IMR-90 (cell line): ENCODE measurements at regions not wholly inside any gene's neighbourhood (a gene's known extent, or its start where the extent isn't known, plus 50 kb on each side); places are given as distances from the start of the nearest gene placed in this dataset.

ENCODE experiments used
- ATAC-seq: fragments of 200-7000 bp; cut with Tn5 transposase; 2 replicates; pipeline ENCODE4 v1.9.1; 2020; ENCODE audit warnings: low read depth, mild to moderate bottlenecking, moderate library complexity
- BruUV-seq: library from RNA; stranded (reverse); fragments of 400-500 nt; replicated peaks from 2 replicates; lab custom pipeline; 2021; lab: Mats Ljungman, UMichigan
- CTCF ChIA-PET: fragments of 300-600 bp; formaldehyde crosslinking; extraction: SDS; loops from one replicate; lab custom pipeline; 2021; ENCODE audit warnings: antibody characterized with exemption; lab: Yijun Ruan, JAX
- POLR2A ChIA-PET: fragments of 300-600 bp; sonication (Branson Sonifier 250); formaldehyde crosslinking; loops from one replicate; lab custom pipeline; 2022; ENCODE audit warnings: antibody characterized with exemption; ENCODE audit not compliant: unreplicated experiment; lab: Charles Lee
- DNase-seq: peaks from one replicate; pipeline ENCODE4 v3.0.0; 2013
- H2AFZ ChIP-seq: replicated peaks from 2 replicates; pipeline ENCODE3; 2013; ENCODE audit warnings: low read length, mild to moderate bottlenecking; ENCODE audit not compliant: poor library complexity
- H2AK5ac ChIP-seq: 2 replicates; pipeline ENCODE4 v1.6.1; 2013; ENCODE audit warnings: low read depth, low read length, inconsistent platforms
- H2AK9ac ChIP-seq: replicated peaks from 2 replicates; pipeline ENCODE3; 2013; ENCODE audit warnings: mild to moderate bottlenecking, low read depth, low read length, moderate library complexity; ENCODE audit not compliant: poor library complexity
- H2BK120ac ChIP-seq: 2 replicates; pipeline ENCODE4 v1.6.1; 2013; ENCODE audit warnings: low read depth, low read length, inconsistent platforms
- H2BK15ac ChIP-seq: 3 replicates; pipeline ENCODE4 v1.6.1; 2013; ENCODE audit warnings: low read depth, low read length, inconsistent platforms
- H2BK20ac ChIP-seq: 2 replicates; pipeline ENCODE4 v1.6.1; 2013; ENCODE audit warnings: low read depth, mild to moderate bottlenecking, inconsistent platforms, low read length, moderate library complexity
- H2BK5ac ChIP-seq: 2 replicates; pipeline ENCODE4 v1.6.1; 2013; ENCODE audit warnings: mild to moderate bottlenecking, low read depth, low read length, inconsistent platforms; ENCODE audit not compliant: poor library complexity, severe bottlenecking
- H3K14ac ChIP-seq: replicated peaks from 2 replicates; pipeline ENCODE4 v1.6.1; 2013; ENCODE audit warnings: low read depth, low read length, inconsistent platforms
- H3K18ac ChIP-seq: 2 replicates; pipeline ENCODE4 v1.6.1; 2013; ENCODE audit warnings: low read depth, low read length, control low read depth
- H3K23ac ChIP-seq: 2 replicates; pipeline ENCODE4 v1.6.1; 2013; ENCODE audit warnings: low read depth, low read length, inconsistent platforms
- H3K27ac ChIP-seq: 2 replicates; pipeline ENCODE4 v1.5.1; 2013; ENCODE audit warnings: mild to moderate bottlenecking, control low read depth, low read length; ENCODE audit not compliant: insufficient read depth
- H3K27me3 ChIP-seq: 2 replicates; pipeline ENCODE4 v1.6.1; 2013; ENCODE audit warnings: low read length; ENCODE audit not compliant: control insufficient read depth, insufficient read depth
- H3K36me3 ChIP-seq: 2 replicates; pipeline ENCODE4 v1.6.1; 2013; ENCODE audit warnings: low read length, mixed read lengths; ENCODE audit not compliant: control insufficient read depth, insufficient read depth
- H3K4ac ChIP-seq: 2 replicates; pipeline ENCODE4 v1.6.1; 2013; ENCODE audit warnings: low read depth, low read length, inconsistent platforms
- H3K4me1 ChIP-seq: 2 replicates; pipeline ENCODE4 v1.6.1; 2013; ENCODE audit warnings: low read length, mixed read lengths; ENCODE audit not compliant: control insufficient read depth, insufficient read depth
- H3K4me2 ChIP-seq: 2 replicates; pipeline ENCODE4 v1.6.1; 2013; ENCODE audit warnings: low read depth, mild to moderate bottlenecking, control low read depth, low read length, moderate library complexity
- H3K4me3 ChIP-seq: 2 replicates; pipeline ENCODE4 v1.5.1; 2013; ENCODE audit warnings: low read depth, mild to moderate bottlenecking, control low read depth, low read length, moderate library complexity; ENCODE audit not compliant: insufficient read depth
- H3K56ac ChIP-seq: 2 replicates; pipeline ENCODE4 v1.6.1; 2013; ENCODE audit warnings: low read length, inconsistent platforms; ENCODE audit not compliant: insufficient read depth; ENCODE audit errors: extremely low read depth
- H3K79me1 ChIP-seq, 2 experiments: 2 replicates each; pipeline ENCODE4 v1.6.1; 2013; ENCODE audit warnings: low read length in 2 of 2, inconsistent platforms in 1 of 2, low read depth in 1 of 2
- H3K9ac ChIP-seq: 2 replicates; pipeline ENCODE4 v1.6.1; 2013; ENCODE audit warnings: low read depth, low read length, control low read depth
- H3K9me1 ChIP-seq: 2 replicates; pipeline ENCODE4 v1.6.1; 2013; ENCODE audit warnings: low read length, inconsistent platforms; ENCODE audit not compliant: insufficient read depth
- H3K9me3 ChIP-seq: 2 replicates; pipeline ENCODE4 v1.6.1; 2013; ENCODE audit warnings: low read length; ENCODE audit not compliant: control insufficient read depth, insufficient read depth
- H4K20me1 ChIP-seq: 2 replicates; pipeline ENCODE4 v1.6.1; 2013; ENCODE audit warnings: low read length, inconsistent platforms; ENCODE audit not compliant: insufficient read depth
- H4K5ac ChIP-seq: 2 replicates; pipeline ENCODE4 v1.6.1; 2013; ENCODE audit warnings: mild to moderate bottlenecking, low read depth, low read length, control low read depth
- H4K8ac ChIP-seq, 2 experiments: 2 replicates each; pipeline ENCODE4 v1.6.1; 2013; ENCODE audit warnings: low read depth in 2 of 2, low read length in 2 of 2, control low read depth in 1 of 2, inconsistent platforms in 1 of 2
- H4K91ac ChIP-seq: 2 replicates; pipeline ENCODE4 v1.6.1; 2013; ENCODE audit warnings: low read depth, low read length, inconsistent platforms; ENCODE audit not compliant: insufficient read depth
- CEBPB ChIP-seq: IDR thresholded peaks from 2 replicates; pipeline ENCODE4 v1.6.1; 2012; ENCODE audit warnings: low read depth, low read length, improper control_type of control experiment
- MAZ ChIP-seq: IDR thresholded peaks from 2 replicates; pipeline ENCODE4 v1.6.1; 2012; ENCODE audit warnings: low read depth, mild to moderate bottlenecking, low read length, improper control_type of control experiment, moderate library complexity, borderline replicate concordance
- WGBS, 2 experiments: methylation state at CpG; one replicate each; pipeline versions ENCODE4 v1.1.5 to v1.1.7; 2013; ENCODE audit warnings: missing lambda C conversion rate in 2 of 2; ENCODE audit not compliant: insufficient read length in 1 of 2; ENCODE audit errors: extremely low coverage in 2 of 2; 5-methylcytosine and 5-hydroxymethylcytosine counted together
- dilution Hi-C: fragments of 300-500 bp; cut with HindIII; formaldehyde crosslinking; loops from one replicate; pipeline ENCODE4 v1.14.3; 2018; ENCODE audit warnings: low sequenced_read_pairs; ENCODE audit not compliant: unreplicated experiment
- in situ Hi-C: fragments of 300-500 bp; cut with MboI; formaldehyde crosslinking; loops from 3 replicates; pipeline ENCODE4 v1.14.3; 2019; ENCODE audit warnings: low sequenced_read_pairs, inconsistent platforms, mixed read lengths
- intact Hi-C: fragments of 100-400 bp; cut with micrococcal nuclease; formaldehyde crosslinking; loops from 2 replicates; pipeline ENCODE4 v1.10.0; 2022

DNA sequence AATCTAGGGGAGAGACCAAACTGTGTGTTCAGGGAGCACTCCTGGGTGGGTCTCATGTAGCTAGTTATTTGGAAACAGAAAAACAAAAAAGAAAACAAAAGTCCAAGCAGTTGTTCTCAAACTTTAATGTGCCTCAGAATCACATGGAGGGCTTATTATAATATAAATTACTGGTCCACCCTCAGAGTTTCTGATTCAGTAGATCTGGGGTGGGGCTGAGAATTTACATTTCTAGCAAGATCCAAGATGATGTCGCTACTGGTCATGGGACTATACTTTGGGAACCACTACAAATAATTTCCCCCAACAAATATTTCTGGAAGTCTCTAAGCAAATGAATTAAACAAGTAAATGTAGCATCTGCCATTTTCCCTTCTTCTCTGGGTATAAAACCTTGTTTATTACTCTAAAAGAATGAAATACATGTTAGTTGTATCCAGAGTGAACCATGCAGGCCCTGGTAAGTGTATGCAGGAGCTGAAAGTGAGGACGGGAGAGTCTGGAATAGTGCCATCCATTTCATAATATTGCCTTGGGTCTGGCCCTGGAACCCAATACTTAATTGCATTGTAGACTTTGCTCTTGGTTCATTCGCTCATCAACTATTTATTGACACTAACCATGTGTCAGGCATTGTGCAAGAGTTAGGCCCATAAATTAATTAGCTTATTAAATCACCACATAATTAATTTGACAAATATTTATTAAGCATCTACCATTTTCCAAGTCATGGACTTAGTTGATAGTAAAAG, 490.8 kb downstream of the EPM2A start:
- no peak overlapping the region for H4K8ac ChIP-seq
- H3K18ac ChIP-seq, result no peak overlapping the region
- H3K79me1 ChIP-seq, result no peaks in the 10 kb centered on the region
- intact Hi-C loops (no loop called here), dilution Hi-C loops (no loop called here), in situ Hi-C loops (no loop called here)
- H2BK5ac ChIP-seq, result no peak overlapping the region
- H4K91ac ChIP-seq, result no peak overlapping the region
- no peak overlapping the region for H3K9ac ChIP-seq
- peak; percentile 32 for DNase-seq
- no peak for TF ChIP-seq MAZ
- TF ChIP-seq CEBPB, result 0 out of 2 replicates have a peak, but pooled peaks have one; percentile 42
- no peak overlapping the region for H3K23ac ChIP-seq
- H3K9me1 ChIP-seq, result 0 out of 2 replicates have a peak, but pooled peaks cover 4% of the 10 kb centered on the region
- CTCF ChIA-PET, result interaction anchor here (0.7 kb wide), 1 partner anchor 13 kb away, joined by 3 read pairs; no protein-coding TSS in a partner anchor
- H3K27me3 ChIP-seq, result no peaks in the 10 kb centered on the region
- H3K14ac ChIP-seq, result no peak overlapping the region
- H2AK9ac ChIP-seq, result no peak overlapping the region
- no peak overlapping the region for H3K4ac ChIP-seq
- POLR2A ChIA-PET, result no interaction called here
- ATAC-seq, result no peak
- H3K4me3 ChIP-seq, result no peak overlapping the region
- H3K4me2 ChIP-seq, result no peak overlapping the region
- no peak overlapping the region for H2BK120ac ChIP-seq
- no peaks in the 10 kb centered on the region for H3K36me3 ChIP-seq
- no peak overlapping the region for H2BK15ac ChIP-seq
- H4K5ac ChIP-seq, result no peak overlapping the region
- peaks cover 5% of the 10 kb centered on the region for H3K9me3 ChIP-seq
- BruUV-seq, result no TSS peak
- no peak overlapping the region for H3K27ac ChIP-seq
- H3K56ac ChIP-seq, result no peak overlapping the region
- H4K20me1 ChIP-seq, result no peaks in the 10 kb centered on the region
- H2AK5ac ChIP-seq, result no peak overlapping the region
- WGBS, 2 experiments, result no CpG with 5 or more reads among the region's 3 CpGs
- H2AFZ ChIP-seq, result no peak overlapping the region
- H3K4me1 ChIP-seq, result peaks cover 10% of the 10 kb centered on the region
- no peak overlapping the region; the same call in 1 of the 2 replicates for H2BK20ac ChIP-seq
